Transverse colon (tissue), 4 donors: ENCODE measurements at regions not wholly inside any gene's neighbourhood (a gene's known extent, or its start where the extent isn't known, plus 50 kb on each side); places are given as distances from the start of the nearest gene placed in this dataset.
"Not testable (repeated sequence)": the region's sequence is repeated elsewhere in the genome, so short reads cannot be mapped to it uniquely, and the experiment has no call there.

Experiments used
- DNase-seq: peaks from one replicate; pipeline ENCODE4 v3.0.0-alpha.2; 2019
- H3K27ac ChIP-seq, 4 donors: fragments of 200-600 bp; sonication (generic); 2 replicates each; pipeline ENCODE4 v1.5.1; 2016 to 2018; ENCODE audit warnings: inconsistent platforms in 4 of 4
- H3K27me3 ChIP-seq: fragments of 200-600 bp; sonication (generic); 2 replicates; pipeline ENCODE4 v1.5.1; 2017; ENCODE audit warnings: inconsistent platforms
- H3K36me3 ChIP-seq, 4 donors: fragments of 200-600 bp; sonication (generic); 2 replicates each; pipeline ENCODE4 v1.5.1; 2017 to 2019; ENCODE audit warnings: inconsistent platforms in 4 of 4
- H3K4me1 ChIP-seq, 4 donors: fragments of 200-600 bp; sonication (generic); 2 replicates each; pipeline ENCODE4 v1.5.1; 2017 to 2020; ENCODE audit warnings: inconsistent platforms in 4 of 4
- H3K4me3 ChIP-seq, 4 donors: fragments of 200-600 bp; sonication (generic); 1 replicate in 1 of 4; 2 replicates in 3 of 4; pipeline versions ENCODE4 v1.5.1 to v1.6.1; 2017 to 2019; ENCODE audit warnings: inconsistent platforms in 4 of 4
- H3K9me3 ChIP-seq, 2 donors: fragments of 200-600 bp; sonication (generic); 2 replicates each; pipeline ENCODE4 v1.5.1; 2017 to 2019; ENCODE audit warnings: inconsistent platforms in 2 of 2
- CTCF ChIP-seq, 5 experiments: fragments of 200-600 bp in 3 of 5; fragments of 450-650 bp in 2 of 5; sonication (generic) in 3 of 5; IDR thresholded peaks; 1 replicate in 2 of 5; 2 replicates in 3 of 5; pipeline ENCODE4 v1.5.1; 2016 to 2017; ENCODE audit warnings: antibody characterized with exemption in 5 of 5, inconsistent platforms in 3 of 5, mild to moderate bottlenecking in 2 of 5, moderate library complexity in 1 of 5
- EP300 ChIP-seq: sonication (generic); formaldehyde crosslinking; IDR thresholded peaks from one replicate; pipeline ENCODE4 v1.6.1; 2017; ENCODE audit warnings: antibody characterized with exemption, low read depth
- POLR2A ChIP-seq: fragments of 450-650 bp; IDR thresholded peaks from one replicate; pipeline ENCODE4 v1.6.1; 2016; ENCODE audit warnings: antibody characterized with exemption, mild to moderate bottlenecking, moderate library complexity
- POLR2AphosphoS5 ChIP-seq, 3 donors: sonication (generic); formaldehyde crosslinking; IDR thresholded peaks; one replicate each; pipeline ENCODE4 v1.6.1; 2016; ENCODE audit warnings: antibody characterized with exemption in 3 of 3
- WGBS, 2 donors: methylation state at CpG; one replicate each; pipeline ENCODE4 v1.1.5; 2018; ENCODE audit warnings: low coverage in 1 of 2; 5-methylcytosine and 5-hydroxymethylcytosine counted together
- in situ Hi-C, 4 donors: fragments of 200-750 bp; cut with MboI; loops; one replicate each; pipeline versions ENCODE4 v1.15.0 to v1.15.1; 2017; ENCODE audit warnings: low sequenced_read_pairs in 3 of 4, low pct_ligation_motif_present in 1 of 4, low pct_unique_long_range_greater_than_20kb in 1 of 4
- intact Hi-C: fragments of 100-400 bp; cut with DNase I; formaldehyde crosslinking; loops from one replicate; pipeline ENCODE4 v1.15.1; 2023; ENCODE audit warnings: low total_unique reads

GRCh38 chr2:88885275-88885674, 193.8 kb downstream of the RPIA start:
- 49 to 67% methylated on average over 3 of the region's 3 CpGs for WGBS, 2 donors
- in situ Hi-C loops (no loop called here), intact Hi-C loops (loop anchor here (2.0 kb wide), 1 partner anchor 72 kb away; no protein-coding TSS in a partner anchor)
- peaks cover 0 to 3% (median 0%) of the 10 kb centered on the region in 4 donors for H3K4me1 ChIP-seq
- no peaks in the 10 kb centered on the region for H3K27me3 ChIP-seq
- TF ChIP-seq CTCF (IDR thresholded peaks at IDR 0.05) (no peak), POLR2A (no peak), POLR2AphosphoS5 (IDR thresholded peaks at IDR 0.05) (no peak), EP300 (no peak)
- H3K36me3 ChIP-seq = no peaks in the 10 kb centered on the region
- no peak for DNase-seq
- no peak overlapping the region for H3K4me3 ChIP-seq
- no peak overlapping the region for H3K27ac ChIP-seq
- no peaks in the 10 kb centered on the region for H3K9me3 ChIP-seq

GRCh38 chr2:88885679-88886416, 194.4 kb downstream of the RPIA start:
- Histone ChIP-seq H3K27me3 (no peaks in the 10 kb centered on the region), H3K4me3 (no peak overlapping the region), H3K36me3 (no peaks in the 10 kb centered on the region), H3K4me1 (no peaks in the 10 kb centered on the region), H3K9me3 (no peaks in the 10 kb centered on the region), H3K27ac (no peak overlapping the region)
- TF ChIP-seq CTCF (IDR thresholded peaks at IDR 0.05) (no peak), POLR2A (no peak), POLR2AphosphoS5 (IDR thresholded peaks at IDR 0.05) (no peak), EP300 (no peak)
- intact Hi-C loops = loop anchor here (2.0 kb wide), 1 partner anchor 73 kb away; no protein-coding TSS in a partner anchor
- WGBS, 2 donors = 37 to 70% methylated on average over 3 to 11 of the region's 11 CpGs
- no peak for DNase-seq
- in situ Hi-C loops = no loop called here

- H3K27me3 ChIP-seq, in situ Hi-C loops, H3K4me1 ChIP-seq, intact Hi-C loops, H3K9me3 ChIP-seq, DNase-seq, H3K36me3 ChIP-seq, H3K27ac ChIP-seq, H3K4me3 ChIP-seq: not testable (repeated sequence)
- 75 to 78% methylated on average over 4 to 5 of the region's 5 CpGs for WGBS, 2 donors
Observed at GRCh38 chr2:88887466-88887865, 196.0 kb downstream of the RPIA start.

GRCh38 chr2:88892207-88892606, 200.7 kb downstream of the RPIA start:
- 100% methylated on average over 1 of the region's 1 CpG; no CpG with 5 or more reads in 1 of the 2 donors for WGBS, 2 donors
- intact Hi-C loops (no loop called here), in situ Hi-C loops (no loop called here)

More at GRCh38 chr2:88892207-88892606, 200.7 kb downstream of the RPIA start:
- Histone ChIP-seq H3K36me3 (no peaks in the 10 kb centered on the region), H3K27me3 (no peaks in the 10 kb centered on the region), H3K9me3 (no peaks in the 10 kb centered on the region), H3K27ac (no peak overlapping the region), H3K4me3 (no peak overlapping the region), H3K4me1 (no peaks in the 10 kb centered on the region)
- no peak for DNase-seq
- TF ChIP-seq POLR2AphosphoS5 (IDR thresholded peaks at IDR 0.05) = no peak
- no peak for TF ChIP-seq POLR2A
- no peak for TF ChIP-seq EP300
- no peak for TF ChIP-seq CTCF (IDR thresholded peaks at IDR 0.05)
